OCI-LY1 (cell line): ENCODE measurements at regions not wholly inside any gene's neighbourhood (a gene's known extent, or its start where the extent isn't known, plus 50 kb on each side); places are given as distances from the start of the nearest gene placed in this dataset.

Source experiments
- H2AFZ ChIP-seq: fragments of 200-600 bp; sonication (generic), shearing (Covaris generic); 2 replicates; pipeline ENCODE4 v1.6.0; 2014; ENCODE audit warnings: antibody characterized with exemption, mild to moderate bottlenecking, low read length
- H3F3A ChIP-seq: fragments of 200-600 bp; sonication (generic), shearing (Covaris generic); 2 replicates; pipeline ENCODE4 v1.6.0; 2014; ENCODE audit warnings: mild to moderate bottlenecking, antibody characterized with exemption, low read length, moderate library complexity; ENCODE audit not compliant: insufficient read depth
- H3K27ac ChIP-seq: fragments of 200-600 bp; sonication (generic); 2 replicates; pipeline ENCODE4 v1.5.1; 2014; ENCODE audit warnings: low read length, mixed run types, mild to moderate bottlenecking, low read depth; ENCODE audit not compliant: poor library complexity, severe bottlenecking
- H3K27me3 ChIP-seq: fragments of 200-600 bp; sonication (generic); 2 replicates; pipeline ENCODE4 v1.6.0; 2014; ENCODE audit warnings: antibody characterized with exemption, mild to moderate bottlenecking, low read length, moderate library complexity; ENCODE audit not compliant: insufficient read depth
- H3K36me3 ChIP-seq: fragments of 200-600 bp; sonication (generic); 2 replicates; pipeline ENCODE4 v1.6.1; 2014; ENCODE audit warnings: mild to moderate bottlenecking, antibody characterized with exemption, low read length, moderate library complexity, mixed read lengths; ENCODE audit not compliant: insufficient read depth
- H3K4me1 ChIP-seq: fragments of 200-600 bp; sonication (generic); 2 replicates; pipeline ENCODE4 v1.5.1; 2014; ENCODE audit warnings: mild to moderate bottlenecking, low read length, moderate library complexity; ENCODE audit not compliant: insufficient read depth, severe bottlenecking
- H3K4me2 ChIP-seq: fragments of 200-600 bp; sonication (generic), shearing (Covaris generic); 2 replicates; pipeline ENCODE4 v1.6.1; 2014; ENCODE audit warnings: low read length
- H3K4me3 ChIP-seq: fragments of 200-600 bp; sonication (generic); 2 replicates; pipeline ENCODE4 v1.5.1; 2014; ENCODE audit warnings: low read length, low read depth, mild to moderate bottlenecking, mixed read lengths; ENCODE audit not compliant: poor library complexity, severe bottlenecking
- H3K79me2 ChIP-seq: fragments of 200-600 bp; shearing (Covaris generic); 2 replicates; pipeline ENCODE4 v1.6.1; 2016; ENCODE audit warnings: mixed run types, low read length, mixed read lengths; ENCODE audit not compliant: insufficient read depth
- H3K9ac ChIP-seq: fragments of 200-600 bp; sonication (generic), shearing (Covaris generic); 2 replicates; pipeline ENCODE4 v1.6.1; 2014; ENCODE audit warnings: mild to moderate bottlenecking, low read length, mixed read lengths
- H3K9me2 ChIP-seq: fragments of 200-600 bp; sonication (generic), shearing (Covaris generic); 2 replicates; pipeline ENCODE4 v1.6.1; 2014; ENCODE audit warnings: low read depth, mild to moderate bottlenecking, low read length, mixed read lengths
- H3K9me3 ChIP-seq: fragments of 200-600 bp; shearing (Covaris generic); 2 replicates; pipeline ENCODE4 v1.6.1; 2014; ENCODE audit warnings: low read length, mixed read lengths
- H4K20me1 ChIP-seq: fragments of 200-600 bp; sonication (generic), shearing (Covaris generic); 2 replicates; pipeline ENCODE4 v1.6.0; 2016; ENCODE audit warnings: mild to moderate bottlenecking, low read length; ENCODE audit not compliant: insufficient read depth
- EZH2 ChIP-seq: fragments of 200-600 bp; sonication (generic), shearing (Covaris generic); IDR thresholded peaks from 2 replicates; pipeline ENCODE4 v1.8.0; 2017; ENCODE audit warnings: borderline replicate concordance, mixed run types, mild to moderate bottlenecking, antibody characterized with exemption, low read length, moderate library complexity, mixed read lengths
- TF ChIP-seq, protein P1 (sequence below): fragments of 200-600 bp; sonication (generic), shearing (Covaris generic); IDR thresholded peaks from 2 replicates; pipeline ENCODE4 v1.5.1; 2017; ENCODE audit warnings: mild to moderate bottlenecking, antibody characterized with exemption, low read length, moderate library complexity, mixed read lengths

DNA sequence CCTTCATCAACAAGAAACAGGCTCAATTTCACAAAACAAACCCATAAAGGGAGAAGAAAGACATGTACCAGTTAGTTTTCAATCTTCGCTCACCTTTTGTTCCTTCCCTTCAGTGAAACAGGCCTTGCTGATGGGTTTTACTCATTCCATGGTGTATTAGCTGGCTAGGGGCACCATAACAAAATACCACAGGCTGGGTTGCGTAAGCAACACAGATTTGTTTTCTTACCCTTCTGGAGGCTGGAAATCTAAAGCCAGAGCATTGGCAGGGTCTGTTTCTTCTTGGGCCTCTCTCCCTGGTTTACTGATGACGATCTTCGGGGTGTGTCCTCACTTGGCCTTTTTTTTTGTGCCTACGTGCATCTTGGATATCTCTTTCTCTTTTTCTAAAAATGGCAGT is 383.4 kb upstream of the RBFOX1 start:
- no peak overlapping the region for H2AFZ ChIP-seq
- H4K20me1 ChIP-seq, result no peaks in the 10 kb centered on the region
- H3K9me3 ChIP-seq, result no peaks in the 10 kb centered on the region
- TF ChIP-seq EZH2, result no peak
- TF ChIP-seq, protein P1, sequence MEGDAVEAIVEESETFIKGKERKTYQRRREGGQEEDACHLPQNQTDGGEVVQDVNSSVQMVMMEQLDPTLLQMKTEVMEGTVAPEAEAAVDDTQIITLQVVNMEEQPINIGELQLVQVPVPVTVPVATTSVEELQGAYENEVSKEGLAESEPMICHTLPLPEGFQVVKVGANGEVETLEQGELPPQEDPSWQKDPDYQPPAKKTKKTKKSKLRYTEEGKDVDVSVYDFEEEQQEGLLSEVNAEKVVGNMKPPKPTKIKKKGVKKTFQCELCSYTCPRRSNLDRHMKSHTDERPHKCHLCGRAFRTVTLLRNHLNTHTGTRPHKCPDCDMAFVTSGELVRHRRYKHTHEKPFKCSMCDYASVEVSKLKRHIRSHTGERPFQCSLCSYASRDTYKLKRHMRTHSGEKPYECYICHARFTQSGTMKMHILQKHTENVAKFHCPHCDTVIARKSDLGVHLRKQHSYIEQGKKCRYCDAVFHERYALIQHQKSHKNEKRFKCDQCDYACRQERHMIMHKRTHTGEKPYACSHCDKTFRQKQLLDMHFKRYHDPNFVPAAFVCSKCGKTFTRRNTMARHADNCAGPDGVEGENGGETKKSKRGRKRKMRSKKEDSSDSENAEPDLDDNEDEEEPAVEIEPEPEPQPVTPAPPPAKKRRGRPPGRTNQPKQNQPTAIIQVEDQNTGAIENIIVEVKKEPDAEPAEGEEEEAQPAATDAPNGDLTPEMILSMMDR, result no peak
- no peaks in the 10 kb centered on the region for H3K79me2 ChIP-seq
- no peaks in the 10 kb centered on the region for H3K9me2 ChIP-seq
- no peaks in the 10 kb centered on the region for H3K27me3 ChIP-seq
- H3K4me3 ChIP-seq, result no peak overlapping the region
- H3K36me3 ChIP-seq, result no peaks in the 10 kb centered on the region
- H3K4me2 ChIP-seq, result no peak overlapping the region
- H3K27ac ChIP-seq, result no peak overlapping the region
- H3F3A ChIP-seq, result no peaks in the 10 kb centered on the region
- no peak overlapping the region for H3K9ac ChIP-seq
- H3K4me1 ChIP-seq, result no peaks in the 10 kb centered on the region

DNA sequence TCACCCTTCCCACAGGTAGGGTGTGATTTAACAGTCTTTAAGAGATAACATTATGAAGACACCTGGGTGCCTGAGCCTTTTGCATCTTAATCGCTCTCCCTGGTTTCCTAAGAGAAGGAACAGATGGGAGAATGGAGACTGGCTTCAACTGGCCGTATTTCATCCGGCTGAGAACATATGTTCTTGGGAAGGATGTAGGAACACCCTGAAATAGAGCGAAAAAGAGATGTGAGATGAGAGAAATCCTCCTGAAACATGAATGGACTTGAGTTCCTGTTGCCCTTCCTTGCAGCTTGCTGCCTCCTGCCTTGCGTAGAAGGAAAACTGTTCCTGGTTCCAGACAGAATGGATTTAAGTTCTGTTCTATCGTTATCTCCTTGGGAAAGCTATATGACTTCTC is 385.4 kb upstream of the RBFOX1 start:
- Histone ChIP-seq H3K79me2 (no peaks in the 10 kb centered on the region), H3K27ac (no peak overlapping the region), H3K36me3 (no peaks in the 10 kb centered on the region), H3K4me2 (no peak overlapping the region), H3K27me3 (no peaks in the 10 kb centered on the region), H3F3A (no peaks in the 10 kb centered on the region), H3K9me3 (no peaks in the 10 kb centered on the region), H3K4me1 (no peaks in the 10 kb centered on the region), H4K20me1 (no peaks in the 10 kb centered on the region), H3K4me3 (no peak overlapping the region), H2AFZ (no peak overlapping the region), H3K9me2 (no peaks in the 10 kb centered on the region), H3K9ac (no peak overlapping the region)
- TF ChIP-seq EZH2, result no peak
- TF ChIP-seq, protein P1, result no peak

DNA sequence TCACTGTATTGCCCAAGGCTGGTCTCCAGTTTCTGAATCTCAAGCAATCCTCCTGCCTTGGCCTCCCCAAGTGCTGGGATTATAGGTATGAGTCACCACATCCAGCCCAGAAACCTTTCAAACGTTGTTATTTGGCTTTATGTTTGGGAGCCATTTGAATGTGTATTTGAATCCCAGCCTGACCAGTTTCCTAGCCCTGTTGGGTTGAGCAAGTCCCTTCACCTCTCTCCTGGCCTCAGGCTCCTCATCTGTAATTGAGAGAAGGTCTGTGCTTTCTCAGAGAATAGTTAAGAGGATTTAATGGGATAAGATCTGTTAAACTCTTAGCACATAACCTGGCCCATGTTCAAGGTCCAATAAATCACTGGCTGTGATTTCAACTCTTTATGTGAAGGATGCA is 385.8 kb upstream of the RBFOX1 start:
- H4K20me1 ChIP-seq, result no peaks in the 10 kb centered on the region
- H3K9me2 ChIP-seq, result no peaks in the 10 kb centered on the region
- no peaks in the 10 kb centered on the region for H3K9me3 ChIP-seq
- H3K4me3 ChIP-seq, result no peak overlapping the region
- no peak for TF ChIP-seq EZH2
- TF ChIP-seq, protein P1, result no peak
- H3K27me3 ChIP-seq, result no peaks in the 10 kb centered on the region
- no peaks in the 10 kb centered on the region for H3F3A ChIP-seq
- H3K4me2 ChIP-seq, result no peak overlapping the region
- no peak overlapping the region for H3K9ac ChIP-seq
- H2AFZ ChIP-seq, result no peak overlapping the region
- no peaks in the 10 kb centered on the region for H3K4me1 ChIP-seq
- no peaks in the 10 kb centered on the region for H3K36me3 ChIP-seq
- no peak overlapping the region for H3K27ac ChIP-seq
- H3K79me2 ChIP-seq, result no peaks in the 10 kb centered on the region
